Pulmonary artery endothelial cell (primary cell): ENCODE measurements at regions not wholly inside any gene's neighbourhood (a gene's known extent, or its start where the extent isn't known, plus 50 kb on each side); places are given as distances from the start of the nearest gene placed in this dataset.

ENCODE experiments used
- DNase-seq: peaks from one replicate; pipeline ENCODE4 v3.0.0-alpha.2; 2011; ENCODE audit warnings: low read depth, low spot score

DNA sequence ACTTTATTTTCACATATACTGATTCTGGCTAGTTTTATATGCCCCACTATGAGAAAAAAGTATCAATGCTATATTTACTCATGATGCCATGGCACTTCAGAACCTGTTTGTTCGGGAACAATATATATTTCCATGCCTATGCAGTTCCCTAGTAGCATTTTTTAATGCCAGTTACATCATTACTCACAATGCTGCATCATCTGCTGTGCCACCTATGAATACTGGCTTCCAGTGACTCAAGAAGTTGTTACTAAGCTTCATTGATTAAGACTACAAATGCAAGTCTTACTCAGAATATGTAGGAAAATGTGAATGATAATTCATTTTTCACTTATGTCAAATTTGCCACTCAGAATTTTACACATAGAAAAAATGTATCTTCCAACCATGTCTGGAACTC lies 97.9 kb downstream of the MAFB start:
- no peak for DNase-seq

GRCh38 chr20:40589581-40589980 lies 99.5 kb downstream of the MAFB start:
- DNase-seq = no peak

- DNase-seq = no peak
These were observed 100.1 kb downstream of the MAFB start for GRCh38 chr20:40588891-40589290.

DNA sequence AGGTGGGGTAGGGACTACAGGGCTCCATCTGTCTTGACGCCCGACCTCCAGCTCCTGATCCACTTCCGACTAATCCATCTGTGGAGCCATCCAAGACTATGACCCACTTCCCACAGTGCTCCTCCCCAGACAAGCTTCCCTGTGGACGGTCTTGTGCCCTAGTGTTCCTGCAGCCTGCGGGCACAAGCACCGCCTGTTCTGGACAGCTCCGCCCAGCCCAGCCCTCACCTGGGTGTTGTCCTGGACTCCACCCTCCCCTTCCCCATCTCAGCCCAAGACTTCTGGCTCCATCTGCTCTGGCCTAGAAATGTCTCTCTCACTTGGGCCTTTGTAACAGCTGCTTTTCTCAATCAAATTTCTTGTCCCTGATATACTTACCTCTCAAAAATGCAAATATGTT lies 102.0 kb downstream of the MAFB start:
- no peak for DNase-seq

- DNase-seq = no peak
These were observed 104.8 kb downstream of the MAFB start for GRCh38 chr20:40584130-40584809.

GRCh38 chr20:40583636-40584035 lies 105.4 kb downstream of the MAFB start:
- DNase-seq = no peak

GRCh38 chr20:40583205-40583604 lies 105.8 kb downstream of the MAFB start:
- DNase-seq = no peak

- DNase-seq = no peak
These were observed 106.5 kb downstream of the MAFB start for GRCh38 chr20:40582531-40582930.

- DNase-seq = no peak
These were observed 109.3 kb downstream of the MAFB start for GRCh38 chr20:40579701-40580100.

GRCh38 chr20:40578961-40579360 lies 110.1 kb downstream of the MAFB start:
- DNase-seq = no peak

GRCh38 chr20:40575851-40576250 lies 113.2 kb downstream of the MAFB start:
- DNase-seq = no peak

DNA sequence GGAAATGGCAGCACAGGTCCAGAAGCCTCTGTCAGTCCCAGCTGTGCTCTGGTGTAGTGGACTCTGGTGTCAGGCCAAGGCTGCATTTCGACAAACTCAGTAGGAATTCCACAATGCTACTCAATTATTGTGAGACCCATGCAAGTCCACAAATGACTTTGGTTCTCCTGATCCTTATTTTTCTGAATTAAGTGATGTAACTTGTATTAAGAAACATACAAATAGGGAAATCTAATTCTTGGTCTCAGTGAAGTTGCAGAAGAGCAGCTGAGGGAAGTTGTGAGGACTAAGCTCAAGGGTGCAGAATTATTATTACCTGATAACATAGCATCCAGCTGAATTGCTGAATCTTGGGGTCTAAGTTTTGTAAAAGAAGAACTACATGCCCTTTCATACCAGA lies 116.8 kb downstream of the MAFB start:
- no peak for DNase-seq

- DNase-seq = no peak
These were observed 117.4 kb downstream of the MAFB start for GRCh38 chr20:40571639-40572038.

DNA sequence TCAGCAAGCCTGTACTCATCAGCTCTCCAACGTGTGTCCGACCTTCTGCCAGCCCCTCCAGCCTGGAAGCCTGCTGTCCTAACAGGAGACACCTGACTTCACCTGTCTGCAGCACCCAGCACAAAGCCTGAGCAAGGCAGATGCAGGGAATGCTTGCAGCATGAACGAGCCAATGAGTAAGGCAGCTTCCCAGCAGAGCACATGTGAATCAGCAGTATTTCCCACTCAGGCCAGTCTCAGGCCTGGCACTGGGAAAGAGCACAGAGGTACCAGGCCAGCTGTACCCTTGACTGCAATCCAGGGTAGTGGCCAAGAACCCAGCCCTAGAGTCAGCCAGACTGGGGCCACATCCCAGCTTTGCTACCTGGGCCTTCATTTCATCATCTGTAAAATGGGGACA lies 120.8 kb downstream of the MAFB start:
- no peak for DNase-seq

GRCh38 chr20:40565682-40566040 lies 123.4 kb downstream of the MAFB start:
- DNase-seq = no peak

- peak; percentile 7 for DNase-seq
These were observed 123.9 kb downstream of the MAFB start for GRCh38 chr20:40565001-40565681.

- peak; percentile 13 for DNase-seq
These were observed 125.6 kb downstream of the MAFB start for GRCh38 chr20:40563296-40563950.

GRCh38 chr20:40562031-40562430 lies 127.0 kb downstream of the MAFB start:
- no peak for DNase-seq

DNA sequence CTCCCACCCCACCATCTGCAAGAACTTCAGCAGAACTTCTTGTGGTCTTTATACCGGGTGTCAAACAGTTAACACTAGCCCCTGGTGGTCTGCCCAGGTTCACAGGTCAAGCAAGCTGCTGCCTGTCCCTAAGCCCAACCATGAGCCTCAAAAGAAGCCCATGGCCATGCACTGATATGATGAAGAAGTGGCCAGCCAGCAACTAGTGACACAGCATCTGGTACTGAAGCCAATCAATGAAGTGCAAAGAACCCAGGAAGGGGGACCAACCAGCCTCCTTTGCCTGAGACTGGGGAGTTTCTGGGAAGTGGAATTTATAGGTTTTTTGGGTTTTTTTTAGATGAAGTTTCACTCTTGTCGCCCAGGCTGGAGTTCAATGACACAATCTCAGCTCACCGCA lies 127.8 kb downstream of the MAFB start:
- no peak for DNase-seq

DNA sequence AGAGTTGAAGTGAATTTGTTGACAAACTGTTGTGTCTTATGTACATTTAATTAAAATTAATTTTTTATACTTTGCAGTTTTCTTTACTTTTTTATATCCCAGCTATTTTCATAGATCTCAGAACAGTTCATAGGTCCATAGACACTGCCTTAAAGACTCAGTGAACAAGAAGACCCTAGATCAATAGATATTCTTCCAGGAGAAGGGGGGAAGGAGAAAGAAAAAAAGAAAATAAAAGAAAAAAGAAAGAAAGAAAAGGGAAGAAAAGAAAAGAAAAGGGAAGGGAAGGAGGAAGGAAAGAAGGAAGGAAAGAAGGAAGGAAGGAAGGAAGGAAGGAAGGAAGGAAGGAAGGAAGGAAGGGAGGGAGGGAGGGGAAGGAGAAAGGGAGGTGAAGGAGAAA lies 130.8 kb downstream of the MAFB start:
- DNase-seq = no peak

- no peak for DNase-seq
These were observed 137.9 kb downstream of the MAFB start for GRCh38 chr20:40551125-40551530.

GRCh38 chr20:40547483-40548091 lies 141.4 kb downstream of the MAFB start:
- peak; percentile 39 for DNase-seq
